Mesenchymal stem cell (in vitro differentiated cells and primary cell): ENCODE measurements at regions not wholly inside any gene's neighbourhood (a gene's known extent, or its start where the extent isn't known, plus 50 kb on each side); places are given as distances from the start of the nearest gene placed in this dataset.
"Not testable (repeated sequence)": the region's sequence is repeated elsewhere in the genome, so short reads cannot be mapped to it uniquely, and the experiment has no call there.

ENCODE experiments used
- DNase-seq: peaks from one replicate; pipeline ENCODE4 v3.0.0-alpha.2; 2013
- H2AFZ ChIP-seq: one replicate; pipeline ENCODE4 v1.6.1; 2013; ENCODE audit warnings: low read depth, mild to moderate bottlenecking, control low read depth, inconsistent platforms, low read length, moderate library complexity
- H2AK5ac ChIP-seq: 2 replicates; pipeline ENCODE4 v1.6.1; 2013; ENCODE audit warnings: low read length, moderate library complexity, mild to moderate bottlenecking, inconsistent platforms; ENCODE audit not compliant: severe bottlenecking
- H2BK120ac ChIP-seq: one replicate; pipeline ENCODE4 v1.6.1; 2013; ENCODE audit warnings: low read depth, mild to moderate bottlenecking, inconsistent platforms, low read length, moderate library complexity
- H2BK12ac ChIP-seq, 2 experiments: one replicate each; pipeline ENCODE4 v1.6.1; 2013; ENCODE audit warnings: inconsistent platforms in 2 of 2, low read length in 2 of 2, mild to moderate bottlenecking in 2 of 2, moderate library complexity in 2 of 2, control low read depth in 1 of 2
- H2BK15ac ChIP-seq: one replicate; pipeline ENCODE4 v1.6.1; 2013; ENCODE audit warnings: mild to moderate bottlenecking, low read depth, inconsistent platforms; ENCODE audit not compliant: poor library complexity, severe bottlenecking
- H2BK5ac ChIP-seq: 2 replicates; pipeline ENCODE4 v1.6.1; 2013; ENCODE audit warnings: low read depth, mild to moderate bottlenecking, low read length, control low read depth, inconsistent platforms; ENCODE audit not compliant: poor library complexity, severe bottlenecking
- H3K14ac ChIP-seq, 2 experiments: one replicate each; pipeline ENCODE4 v1.6.1; 2013; ENCODE audit warnings: inconsistent platforms in 2 of 2, low read length in 2 of 2, control low read depth in 1 of 2, mild to moderate bottlenecking in 1 of 2, moderate library complexity in 1 of 2
- H3K18ac ChIP-seq, 2 experiments: one replicate each; pipeline ENCODE4 v1.6.1; 2013; ENCODE audit warnings: inconsistent platforms in 2 of 2, low read length in 2 of 2, control low read depth in 1 of 2, low read depth in 1 of 2, mild to moderate bottlenecking in 1 of 2
- H3K23ac ChIP-seq, 2 experiments: one replicate each; pipeline ENCODE4 v1.6.1; 2013; ENCODE audit warnings: inconsistent platforms in 2 of 2, low read length in 2 of 2, mild to moderate bottlenecking in 2 of 2, moderate library complexity in 2 of 2, control low read depth in 1 of 2
- H3K27ac ChIP-seq: 2 replicates; pipeline ENCODE4 v1.5.1; 2013; ENCODE audit warnings: mild to moderate bottlenecking, moderate library complexity, low read length, control low read depth, inconsistent platforms; ENCODE audit not compliant: poor library complexity, severe bottlenecking
- H3K27me3 ChIP-seq, 2 experiments: 2 replicates each; pipeline versions ENCODE4 v1.6.1 to v1.7.0; 2013; ENCODE audit warnings: low read length in 2 of 2, mild to moderate bottlenecking in 2 of 2, moderate library complexity in 2 of 2, control low read depth in 1 of 2, inconsistent platforms in 1 of 2; ENCODE audit not compliant: control insufficient read depth in 1 of 2, insufficient read depth in 1 of 2
- H3K36me3 ChIP-seq, 2 experiments: 2 replicates each; pipeline versions ENCODE4 v1.6.1 to v1.7.0; 2013; ENCODE audit warnings: low read length in 2 of 2, control low read depth in 1 of 2, inconsistent platforms in 1 of 2, low read depth in 1 of 2, mild to moderate bottlenecking in 1 of 2; ENCODE audit not compliant: insufficient read depth in 2 of 2, control insufficient read depth in 1 of 2
- H3K4ac ChIP-seq, 2 experiments: one replicate each; pipeline ENCODE4 v1.6.1; 2013; ENCODE audit warnings: inconsistent platforms in 2 of 2, low read length in 2 of 2, mild to moderate bottlenecking in 2 of 2, moderate library complexity in 2 of 2, control low read depth in 1 of 2, low read depth in 1 of 2
- H3K4me1 ChIP-seq: 2 replicates; pipeline ENCODE4 v1.6.1; 2013; ENCODE audit warnings: low read depth, low read length, control low read depth; ENCODE audit not compliant: control insufficient read depth, insufficient read depth
- H3K4me2 ChIP-seq: 2 replicates; pipeline ENCODE4 v1.6.1; 2013; ENCODE audit warnings: low read length, mild to moderate bottlenecking, inconsistent platforms; ENCODE audit not compliant: poor library complexity, severe bottlenecking
- H3K4me3 ChIP-seq, 2 experiments: 2 replicates each; pipeline versions ENCODE4 v1.5.1 to v1.7.0; 2013; ENCODE audit warnings: low read length in 2 of 2, mild to moderate bottlenecking in 2 of 2, control low read depth in 1 of 2, low read depth in 1 of 2; ENCODE audit not compliant: insufficient read depth in 1 of 2
- H3K79me1 ChIP-seq: replicated peaks from 2 replicates; pipeline ENCODE4 v1.6.1; 2013; ENCODE audit warnings: mild to moderate bottlenecking, control low read depth, low read length, inconsistent platforms; ENCODE audit not compliant: poor library complexity, severe bottlenecking
- H3K9ac ChIP-seq: 2 replicates; pipeline ENCODE4 v1.7.0; 2013; ENCODE audit warnings: mild to moderate bottlenecking, low read length, moderate library complexity
- H3K9me3 ChIP-seq: 2 replicates; pipeline ENCODE4 v1.7.0; 2013; ENCODE audit warnings: mild to moderate bottlenecking, low read length; ENCODE audit not compliant: control insufficient read depth
- H4K8ac ChIP-seq: one replicate; pipeline ENCODE4 v1.6.1; 2013; ENCODE audit warnings: inconsistent platforms, mild to moderate bottlenecking, low read length, moderate library complexity
- H4K91ac ChIP-seq: one replicate; pipeline ENCODE4 v1.6.1; 2013; ENCODE audit warnings: mild to moderate bottlenecking, low read length, inconsistent platforms
- WGBS: methylation state at CpG from one replicate; pipeline ENCODE4 v1.1.7; 2013; ENCODE audit warnings: mixed read lengths; 5-methylcytosine and 5-hydroxymethylcytosine counted together

DNA sequence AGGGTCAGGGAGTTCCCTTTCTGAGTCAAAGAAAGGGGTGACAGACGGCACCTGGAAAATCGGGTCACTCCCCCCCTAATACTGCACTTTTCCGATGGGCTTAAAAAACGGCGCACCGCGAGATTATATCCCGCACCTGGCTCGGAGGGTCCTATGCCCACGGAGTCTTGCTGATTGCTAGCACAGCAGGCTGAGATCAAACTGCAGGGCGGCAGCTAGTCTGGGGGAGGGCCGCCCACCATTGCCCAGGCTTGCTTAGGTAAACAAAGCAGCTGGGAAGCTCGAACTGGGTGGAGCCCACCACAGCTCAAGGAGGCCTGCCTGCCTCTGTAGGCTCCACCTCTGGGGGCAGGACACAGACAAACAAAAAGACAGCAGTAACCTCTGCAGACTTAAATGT, 240.5 kb downstream of the OR4A5 start:
- not testable (repeated sequence) for H3K14ac ChIP-seq, H3K4me2 ChIP-seq, H3K4me1 ChIP-seq, DNase-seq, H3K79me1 ChIP-seq, H4K91ac ChIP-seq, H3K9ac ChIP-seq, H2AFZ ChIP-seq, H2BK120ac ChIP-seq, H3K4ac ChIP-seq, H3K27ac ChIP-seq, H2BK15ac ChIP-seq, H3K27me3 ChIP-seq, H3K36me3 ChIP-seq, H4K8ac ChIP-seq, H3K4me3 ChIP-seq, H3K23ac ChIP-seq, H2BK12ac ChIP-seq, H3K18ac ChIP-seq, H2AK5ac ChIP-seq, H2BK5ac ChIP-seq
- H3K9me3 ChIP-seq, result peaks cover 39% of the 10 kb centered on the region
- 85% methylated on average over 10 of the region's 13 CpGs for WGBS

- Histone ChIP-seq H4K91ac (no peak overlapping the region), H3K23ac (no peak overlapping the region)
- 60% methylated on average over 1 of the region's 2 CpGs for WGBS
Observed at GRCh38 chr11:54979375-54979774, 272.7 kb downstream of the OR4A5 start.

DNA sequence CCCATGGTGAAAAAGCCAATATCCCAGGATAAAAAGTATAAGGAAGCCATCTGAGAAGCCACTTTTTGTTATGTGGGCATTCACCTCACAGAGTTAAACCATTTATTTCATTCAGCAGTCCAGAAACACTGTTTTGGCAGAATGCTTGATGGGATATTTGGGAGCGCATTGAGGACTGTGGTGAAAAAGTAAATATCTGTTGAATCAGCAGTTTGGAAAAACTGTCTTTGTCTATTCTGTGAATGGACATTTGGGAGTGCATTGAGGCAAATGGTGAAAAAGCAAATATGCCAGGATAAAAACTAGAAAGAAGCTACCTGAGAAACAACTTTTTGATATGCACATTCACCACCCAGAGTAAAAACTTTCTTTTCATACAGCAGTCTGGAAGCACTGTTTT, 276.2 kb upstream of the TRIM48 start:
- no peak overlapping the region for H2AFZ ChIP-seq
- no peak overlapping the region for H2BK15ac ChIP-seq
- H2BK5ac ChIP-seq, result no peak overlapping the region
- H3K14ac ChIP-seq, result no peak overlapping the region
- no peak overlapping the region for H4K91ac ChIP-seq
- H2AK5ac ChIP-seq, result no peak overlapping the region
- no peaks in the 10 kb centered on the region for H3K27me3 ChIP-seq
- peaks cover 31% of the 10 kb centered on the region for H3K9me3 ChIP-seq
- no peak for DNase-seq
- no peak overlapping the region for H3K9ac ChIP-seq
- no peak overlapping the region for H3K18ac ChIP-seq
- WGBS, result 89% methylated on average over 1 of the region's 1 CpG
- no peak overlapping the region for H4K8ac ChIP-seq
- no peak overlapping the region for H3K27ac ChIP-seq
- H2BK12ac ChIP-seq, result no peak overlapping the region
- no peak overlapping the region for H3K23ac ChIP-seq
- H3K4ac ChIP-seq, result no peak overlapping the region
- no peak overlapping the region for H3K4me3 ChIP-seq
- H3K36me3 ChIP-seq, result no peaks in the 10 kb centered on the region
- H3K79me1 ChIP-seq, result no peaks in the 10 kb centered on the region
- H2BK120ac ChIP-seq, result no peak overlapping the region
- H3K4me2 ChIP-seq, result no peak overlapping the region
- H3K4me1 ChIP-seq, result no peaks in the 10 kb centered on the region

More at GRCh38 chr11:54979375-54979774, 272.7 kb downstream of the OR4A5 start:
- DNase-seq, result no peak
- Histone ChIP-seq H3K4me2 (no peak overlapping the region), H2AFZ (no peak overlapping the region), H3K79me1 (no peaks in the 10 kb centered on the region), H2BK15ac (no peak overlapping the region), H2AK5ac (no peak overlapping the region), H4K8ac (no peak overlapping the region), H3K27ac (no peak overlapping the region), H3K9me3 (peaks cover 81% of the 10 kb centered on the region), H2BK5ac (no peak overlapping the region), H3K14ac (no peak overlapping the region), H3K18ac (no peak overlapping the region), H2BK120ac (no peak overlapping the region), H3K4me3 (no peak overlapping the region), H3K9ac (no peak overlapping the region), H3K36me3 (no peaks in the 10 kb centered on the region), H3K4me1 (no peaks in the 10 kb centered on the region), H2BK12ac (no peak overlapping the region), H3K27me3 (no peaks in the 10 kb centered on the region), H3K4ac (no peak overlapping the region)

GRCh38 chr11:55028837-55029236, 233.1 kb upstream of the TRIM48 start:
- H3K14ac ChIP-seq, H3K27ac ChIP-seq, H2BK120ac ChIP-seq, H2BK5ac ChIP-seq, H3K36me3 ChIP-seq, H2BK15ac ChIP-seq, H3K27me3 ChIP-seq, H2AFZ ChIP-seq, H3K9ac ChIP-seq, H2AK5ac ChIP-seq, H3K4me2 ChIP-seq, DNase-seq, H3K18ac ChIP-seq, H2BK12ac ChIP-seq, H3K4ac ChIP-seq, H3K23ac ChIP-seq, H4K91ac ChIP-seq, H4K8ac ChIP-seq, H3K4me3 ChIP-seq, H3K4me1 ChIP-seq, H3K79me1 ChIP-seq: not testable (repeated sequence)
- peaks cover 87% of the 10 kb centered on the region for H3K9me3 ChIP-seq
- WGBS, result 76% methylated on average over 1 of the region's 2 CpGs
